ENCODE measurements at regions not wholly inside any gene's neighbourhood (a gene's known extent, or its start where the extent isn't known, plus 50 kb on each side); places are given as distances from the start of the nearest gene placed in this dataset.

GRCh38 chr5:27473307-27474046 lies 435.1 kb upstream of the CDH9 start:
- TF ChIP-seq CTCF (IDR thresholded peaks at IDR 0.05) (no peak), POLR2A (IDR thresholded peaks at IDR 0.05) (no peak), EP300 (IDR thresholded peaks at IDR 0.05) (no peak)

Data from ovary (tissue), 3 donors.